Breast epithelium (tissue), 3 donors: ENCODE measurements at regions not wholly inside any gene's neighbourhood (a gene's known extent, or its start where the extent isn't known, plus 50 kb on each side); places are given as distances from the start of the nearest gene placed in this dataset.

Experiments
- POLR2A ChIP-seq: fragments of 450-650 bp; IDR thresholded peaks from one replicate; pipeline ENCODE4 v1.6.1; 2016; ENCODE audit warnings: antibody characterized with exemption, mild to moderate bottlenecking, moderate library complexity
- TF ChIP-seq, protein P1 (sequence below), 3 donors: fragments of 450-650 bp; IDR thresholded peaks; one replicate each; pipeline ENCODE4 v1.5.1; 2016 to 2017; ENCODE audit warnings: antibody characterized with exemption in 3 of 3, mild to moderate bottlenecking in 3 of 3, moderate library complexity in 3 of 3

DNA sequence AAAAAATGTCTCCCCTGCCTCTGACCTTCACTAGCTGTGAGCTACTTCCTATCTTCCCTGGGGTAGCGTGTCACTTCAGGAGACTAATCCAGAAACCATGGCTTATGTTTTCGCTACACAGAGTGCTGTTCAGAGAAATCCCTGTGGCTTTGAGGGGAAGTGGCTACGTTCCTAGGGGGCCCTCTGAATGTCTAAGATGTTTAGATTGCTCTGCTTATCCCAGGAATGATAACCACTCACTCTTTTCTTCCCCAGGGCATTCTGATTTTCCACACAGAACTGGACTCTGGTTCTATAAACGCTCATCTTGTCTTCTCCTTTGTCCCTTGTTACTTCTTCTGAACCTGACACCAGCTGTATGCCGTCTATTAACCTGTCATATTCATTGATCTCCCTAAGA lies 572.5 kb downstream of the OLFM4 start:
- TF ChIP-seq, protein P1, sequence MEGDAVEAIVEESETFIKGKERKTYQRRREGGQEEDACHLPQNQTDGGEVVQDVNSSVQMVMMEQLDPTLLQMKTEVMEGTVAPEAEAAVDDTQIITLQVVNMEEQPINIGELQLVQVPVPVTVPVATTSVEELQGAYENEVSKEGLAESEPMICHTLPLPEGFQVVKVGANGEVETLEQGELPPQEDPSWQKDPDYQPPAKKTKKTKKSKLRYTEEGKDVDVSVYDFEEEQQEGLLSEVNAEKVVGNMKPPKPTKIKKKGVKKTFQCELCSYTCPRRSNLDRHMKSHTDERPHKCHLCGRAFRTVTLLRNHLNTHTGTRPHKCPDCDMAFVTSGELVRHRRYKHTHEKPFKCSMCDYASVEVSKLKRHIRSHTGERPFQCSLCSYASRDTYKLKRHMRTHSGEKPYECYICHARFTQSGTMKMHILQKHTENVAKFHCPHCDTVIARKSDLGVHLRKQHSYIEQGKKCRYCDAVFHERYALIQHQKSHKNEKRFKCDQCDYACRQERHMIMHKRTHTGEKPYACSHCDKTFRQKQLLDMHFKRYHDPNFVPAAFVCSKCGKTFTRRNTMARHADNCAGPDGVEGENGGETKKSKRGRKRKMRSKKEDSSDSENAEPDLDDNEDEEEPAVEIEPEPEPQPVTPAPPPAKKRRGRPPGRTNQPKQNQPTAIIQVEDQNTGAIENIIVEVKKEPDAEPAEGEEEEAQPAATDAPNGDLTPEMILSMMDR (IDR thresholded peaks at IDR 0.05) = no peak
- no peak for TF ChIP-seq POLR2A
